ENCODE measurements at regions not wholly inside any gene's neighbourhood (a gene's known extent, or its start where the extent isn't known, plus 50 kb on each side); places are given as distances from the start of the nearest gene placed in this dataset.
"Not testable (repeated sequence)": the region's sequence is repeated elsewhere in the genome, so short reads cannot be mapped to it uniquely, and the experiment has no call there.

DNA sequence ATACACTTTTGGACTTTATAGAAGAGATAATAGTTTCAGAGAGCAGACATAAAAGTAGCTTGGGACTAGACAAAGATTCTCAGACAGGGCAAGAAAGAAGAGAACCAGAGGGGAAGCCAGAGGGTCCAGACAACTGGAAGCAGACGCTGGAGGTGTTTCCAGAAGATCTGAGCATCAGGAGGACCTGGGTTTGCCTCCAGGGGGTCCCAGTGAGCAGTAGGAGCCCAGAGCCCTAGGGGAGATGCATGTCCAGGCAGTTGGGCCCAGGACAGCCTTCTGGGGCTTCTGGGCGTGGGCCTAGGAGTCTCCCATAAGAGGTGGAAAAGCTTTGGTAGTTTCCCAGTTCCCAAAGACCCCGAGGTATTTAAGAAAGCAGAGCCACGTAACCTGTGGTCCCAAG, 251.2 kb upstream of the ID2 start:
- DNase-seq = no peak

DNA sequence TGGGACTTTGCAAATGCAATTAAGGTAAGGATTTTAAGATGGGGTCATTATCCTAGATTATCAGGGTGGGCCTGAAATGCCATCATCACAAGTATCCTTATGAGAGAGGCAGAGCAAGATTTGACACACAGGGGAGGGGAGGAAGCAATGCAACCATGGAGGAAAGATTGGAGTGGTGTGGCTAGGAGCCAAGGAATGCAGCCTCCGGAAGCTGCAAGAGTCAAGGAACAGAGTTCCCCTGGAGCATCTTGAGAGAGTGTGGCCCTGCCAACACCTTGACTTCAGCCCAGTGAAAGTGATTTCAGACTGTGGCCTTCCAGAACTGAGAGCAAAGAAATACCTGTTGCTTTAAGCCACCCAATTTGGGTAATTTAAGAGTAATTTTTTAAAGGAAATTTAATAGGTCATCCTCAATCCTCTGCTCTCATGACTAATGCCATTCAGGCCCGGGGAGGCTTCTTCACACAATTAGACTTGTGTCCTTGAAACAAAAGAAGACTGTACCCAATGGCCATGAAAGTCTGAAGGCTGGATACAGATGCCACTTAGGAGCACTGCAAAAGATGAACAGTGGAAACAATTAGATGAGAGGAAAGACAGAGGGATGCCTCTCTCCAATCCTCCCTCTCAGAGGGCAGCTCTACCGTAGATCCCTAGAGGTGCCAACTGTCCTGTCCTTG, 250.3 kb upstream of the ID2 start:
- DNase-seq = no peak

DNA sequence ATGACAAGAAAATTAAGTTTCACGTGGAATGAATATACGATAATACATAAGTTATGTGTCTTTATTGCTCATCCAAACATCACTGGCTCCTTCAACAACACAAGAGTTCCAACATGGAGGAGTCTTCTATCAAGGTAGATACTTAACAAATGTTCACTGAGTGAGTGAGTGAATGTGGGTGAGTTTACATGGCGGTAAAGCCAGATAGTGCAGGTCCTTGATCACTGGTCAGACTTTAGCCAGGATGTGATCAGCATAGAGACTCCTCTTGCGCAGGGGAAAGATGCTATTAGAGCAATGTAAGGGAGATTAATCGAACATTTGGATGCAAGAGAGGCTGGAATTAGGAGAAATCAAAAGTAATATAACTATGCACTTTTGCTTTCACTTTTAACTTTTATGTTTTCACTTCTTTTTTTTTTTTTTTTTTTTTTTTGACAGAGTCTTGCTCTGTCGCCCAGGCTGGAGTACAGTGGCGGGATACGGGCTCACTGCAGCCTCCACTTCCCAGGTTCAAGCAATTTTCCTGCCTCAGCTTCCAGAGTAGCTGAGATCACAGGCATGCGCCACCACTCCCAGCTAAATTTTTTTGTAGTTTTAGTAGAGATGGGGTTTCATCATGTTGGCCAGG, 249.0 kb upstream of the ID2 start:
- no peak for DNase-seq

DNA sequence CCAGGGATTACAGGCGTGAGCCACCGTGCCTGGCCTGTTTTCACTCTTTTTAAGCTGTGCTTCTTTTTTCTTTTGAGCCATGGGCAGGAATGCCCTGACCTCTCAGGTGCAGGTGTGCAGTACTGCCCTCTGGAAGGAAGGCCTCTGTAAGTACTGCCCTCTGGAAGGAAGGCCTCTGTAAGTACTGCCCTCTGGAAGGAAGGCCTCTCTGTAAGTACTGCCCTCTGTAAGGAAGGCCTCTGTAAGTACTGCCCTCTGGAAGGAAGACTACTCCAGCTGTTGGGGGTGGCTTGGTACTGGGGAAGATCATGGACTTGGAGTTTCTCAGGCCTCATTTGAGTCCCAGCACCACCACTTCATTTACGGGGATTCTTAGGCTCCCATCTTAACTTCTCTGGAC, 248.5 kb upstream of the ID2 start:
- no peak for DNase-seq

DNA sequence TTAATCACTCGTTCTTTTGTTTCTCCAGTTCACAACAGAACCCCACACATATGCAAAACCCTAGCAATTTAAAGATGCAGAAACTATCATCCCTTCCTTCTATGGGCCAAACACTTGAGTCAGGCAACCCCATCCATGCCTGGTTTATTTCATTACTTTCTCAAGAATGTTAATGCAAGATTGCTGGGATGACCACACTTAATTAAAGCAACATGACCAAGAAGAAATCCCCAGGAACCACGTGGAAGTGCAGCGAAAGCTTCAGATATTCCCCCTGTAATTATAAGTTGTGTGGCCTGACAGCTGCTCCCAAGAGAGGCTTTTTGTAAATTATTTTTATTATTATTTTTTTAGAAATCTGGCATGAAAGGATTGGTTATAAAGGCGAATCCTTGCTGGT, 246.2 kb upstream of the ID2 start:
- DNase-seq = no peak

DNA sequence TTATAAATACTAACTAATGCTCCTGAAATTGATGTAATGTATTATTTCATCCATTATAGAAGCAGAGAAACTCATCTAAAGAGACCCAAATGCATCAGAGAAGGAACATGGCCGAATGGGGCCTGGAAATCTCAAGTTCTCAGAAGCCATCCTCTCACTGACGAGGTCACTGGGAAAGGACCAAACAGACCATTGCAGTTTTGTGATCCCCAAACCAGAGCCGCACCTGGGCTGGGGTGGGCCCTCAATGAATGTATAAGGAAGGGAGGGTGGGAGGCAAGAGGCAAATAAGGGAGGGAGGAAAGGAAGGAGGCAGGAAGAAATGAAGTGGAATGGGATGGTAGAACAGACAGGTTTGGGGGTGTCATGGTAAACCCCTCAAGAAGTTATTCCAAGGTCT, 245.3 kb upstream of the ID2 start:
- DNase-seq = no peak

DNA sequence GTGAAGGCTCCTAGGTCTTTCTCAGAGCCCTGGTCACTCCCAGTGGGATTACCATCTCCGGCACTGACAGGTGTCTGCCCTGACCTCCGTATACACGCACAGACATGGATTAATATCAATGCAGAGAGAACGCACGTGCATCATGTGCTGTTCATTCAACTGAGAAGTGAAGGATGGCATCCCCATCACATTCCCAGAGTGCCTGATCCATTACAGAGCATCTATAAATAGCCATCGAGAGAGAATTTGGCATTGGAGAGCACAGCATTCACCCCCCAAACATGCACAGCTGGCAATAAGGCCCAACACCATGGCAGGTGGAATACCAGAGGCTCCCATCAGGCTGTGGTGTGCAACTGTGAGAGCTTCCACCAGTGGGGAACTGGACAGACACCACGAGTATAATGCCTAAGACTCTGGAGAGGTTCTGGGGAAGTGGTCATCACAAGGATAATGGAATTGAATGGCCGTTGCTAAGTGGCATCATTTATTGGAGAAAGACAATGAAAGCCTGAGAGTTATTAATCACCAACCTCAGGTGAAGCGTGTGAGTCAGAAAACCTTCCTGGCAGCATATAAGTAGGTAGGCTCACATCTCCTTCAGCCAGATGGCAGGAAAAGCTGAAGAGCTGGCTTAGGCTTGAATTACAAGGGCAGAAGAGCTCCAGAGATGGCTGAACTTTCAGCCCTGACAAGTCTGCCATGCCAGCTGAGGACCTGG, 244.5 kb upstream of the ID2 start:
- DNase-seq = peak; percentile 41

DNA sequence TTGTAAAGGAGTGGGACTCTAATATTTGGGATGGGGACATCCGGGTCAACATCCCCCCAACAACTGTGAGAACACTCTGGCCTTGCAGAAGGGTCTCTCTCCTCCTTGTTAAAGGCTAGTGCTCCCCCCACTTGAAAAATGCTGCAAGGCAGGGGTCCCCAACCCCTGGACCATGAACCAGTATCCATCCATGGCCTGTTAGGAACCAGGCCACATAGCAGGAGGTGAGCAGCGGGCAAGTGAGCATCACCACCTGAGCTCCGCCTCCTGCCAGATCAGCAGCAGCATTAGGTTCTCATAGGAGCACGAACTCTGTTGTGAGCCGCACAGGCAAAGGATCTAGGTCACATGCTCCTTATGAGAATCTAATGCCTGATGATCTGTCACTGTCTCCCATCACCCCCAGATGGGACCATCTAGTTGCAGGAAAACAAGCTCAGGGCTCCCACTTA, 243.9 kb upstream of the ID2 start:
- DNase-seq = no peak

DNA sequence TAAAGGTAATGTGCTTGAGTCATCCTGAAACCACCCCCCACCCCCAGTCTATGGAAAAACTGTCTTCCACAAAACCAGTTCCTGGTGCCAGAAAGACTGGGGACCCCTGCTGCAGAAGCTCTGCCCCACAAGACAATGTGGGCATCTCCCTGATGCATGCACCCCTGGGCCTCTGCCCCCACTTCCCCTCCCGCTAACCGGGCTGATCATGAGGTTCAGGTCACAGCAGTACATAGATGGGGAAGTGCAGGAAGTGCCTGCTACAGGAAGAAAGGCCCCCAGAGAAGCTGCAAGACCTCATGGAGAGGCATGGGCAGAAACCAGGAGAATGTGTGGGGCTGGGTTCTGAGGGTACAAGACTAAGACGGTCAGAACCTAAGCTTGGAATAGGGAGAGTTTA, 243.4 kb upstream of the ID2 start:
- DNase-seq = no peak

DNA sequence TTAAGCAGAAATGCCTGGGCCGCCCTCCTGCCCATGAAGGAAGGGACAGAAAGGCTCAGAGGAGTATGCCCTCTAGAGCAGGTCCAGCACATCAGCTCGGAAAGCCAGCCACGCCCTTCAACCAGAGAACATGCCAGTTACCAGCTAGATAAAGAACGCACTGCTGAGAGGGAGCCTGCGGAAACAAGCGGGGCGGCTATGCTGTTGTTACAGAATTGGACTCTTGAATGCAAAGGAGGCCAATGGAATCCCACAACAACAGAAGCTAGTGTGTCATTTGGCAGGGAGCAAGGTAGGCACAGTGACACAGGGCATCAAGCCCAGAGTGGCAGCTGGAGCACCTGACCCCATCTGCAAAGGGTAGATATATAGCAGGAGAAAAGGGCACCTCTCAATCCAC, 242.9 kb upstream of the ID2 start:
- no peak for DNase-seq

DNA sequence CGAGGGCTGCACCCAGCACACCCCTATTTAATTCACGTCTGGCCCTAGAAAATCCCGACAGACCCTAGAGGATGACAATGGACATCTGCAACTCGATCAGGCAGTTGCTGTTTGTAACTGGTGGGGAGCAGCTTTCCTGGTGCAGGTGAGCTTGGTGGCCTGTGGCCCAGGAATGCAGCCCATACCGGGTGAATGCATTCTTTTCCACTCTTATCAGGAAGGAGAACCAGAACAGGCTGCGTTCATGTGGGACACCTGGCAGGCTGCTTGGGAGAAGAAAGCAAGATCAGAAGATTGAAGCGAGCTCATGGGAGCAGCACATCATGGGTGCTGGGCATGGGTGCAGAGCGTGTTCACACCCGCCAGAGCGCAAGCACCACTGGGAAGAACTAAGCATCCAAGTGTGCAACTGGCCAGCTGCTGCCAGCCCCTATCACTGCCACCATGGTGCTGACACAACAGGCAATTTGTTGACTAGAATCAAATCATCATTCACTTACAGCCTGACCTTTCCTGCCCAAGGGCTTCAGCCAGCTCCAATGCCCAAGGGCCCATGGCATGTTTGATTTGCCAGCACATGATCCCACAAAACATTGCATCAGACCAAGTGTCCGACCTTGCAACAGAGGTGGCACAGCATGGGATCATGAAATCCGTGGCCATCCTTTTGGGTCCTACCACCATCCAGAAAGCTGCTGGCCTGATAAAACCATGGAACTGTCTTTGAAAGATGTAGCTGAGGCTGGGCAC, 241.7 kb upstream of the ID2 start:
- DNase-seq = no peak

DNA sequence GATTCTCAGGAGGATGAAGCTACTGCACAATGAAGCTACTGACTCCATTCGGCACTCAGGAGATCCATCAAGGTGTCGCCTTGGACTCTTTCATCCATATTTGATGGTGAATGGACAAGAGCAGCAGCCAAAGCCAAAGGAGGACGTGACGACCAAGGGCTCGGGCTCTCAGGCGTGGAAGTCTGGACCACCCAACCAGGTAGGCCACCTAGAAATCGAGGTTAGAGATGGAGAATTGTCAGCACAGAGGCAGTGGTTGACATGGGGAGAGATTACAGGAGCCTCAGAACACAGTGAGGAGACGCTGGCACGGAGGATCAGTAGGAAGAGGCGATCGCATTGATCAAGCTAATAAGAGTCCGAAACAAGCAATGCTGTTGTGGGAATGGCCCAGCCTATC, 240.5 kb upstream of the ID2 start:
- DNase-seq = no peak

DNA sequence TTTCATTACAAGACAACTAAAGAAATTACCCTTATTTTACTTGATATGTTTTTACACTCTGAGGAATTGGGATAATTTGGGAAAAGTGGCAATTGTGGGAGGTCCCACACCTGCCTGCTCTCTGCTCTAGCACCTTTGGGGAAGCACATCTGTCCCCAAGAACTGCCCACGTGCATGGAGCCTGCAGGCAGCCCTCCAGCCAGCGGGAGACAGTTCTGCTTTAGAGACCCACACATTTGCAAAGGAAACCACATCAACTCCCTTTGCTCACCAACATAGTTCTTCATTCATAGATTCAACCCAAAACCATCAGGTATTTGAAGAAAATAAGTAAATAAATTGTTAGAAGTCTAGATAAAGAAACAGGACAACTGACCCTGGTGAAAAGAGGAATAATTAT, 239.9 kb upstream of the ID2 start:
- no peak for DNase-seq

DNA sequence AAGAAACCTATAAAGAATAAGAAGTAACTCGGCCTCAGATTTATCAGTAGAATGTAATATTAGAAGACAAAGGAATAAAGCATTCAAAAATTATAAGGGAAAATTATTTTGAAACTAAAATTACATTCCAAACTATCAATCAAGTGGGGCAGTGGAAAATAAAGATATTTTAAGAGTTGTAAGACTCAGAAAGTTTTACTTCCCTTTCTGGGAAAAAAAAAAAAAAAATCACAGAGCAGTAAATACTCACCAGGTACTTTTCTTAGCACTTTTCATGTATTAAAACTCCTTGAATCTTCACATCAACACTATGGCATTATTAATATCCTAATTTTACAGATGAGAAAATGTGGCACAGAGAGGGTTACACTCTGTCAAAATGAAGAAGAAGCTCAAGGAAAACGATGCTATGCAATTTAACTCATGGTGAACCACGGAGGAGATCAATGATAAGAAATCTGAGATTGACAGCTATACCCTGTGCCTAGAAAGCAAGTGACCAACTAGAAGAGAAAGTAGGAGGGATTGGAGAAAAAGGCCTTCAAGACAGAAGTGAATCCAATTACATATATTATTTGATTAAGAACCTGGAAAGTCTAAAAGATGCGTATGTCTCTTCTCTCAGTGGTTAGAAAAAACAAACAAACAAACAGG, 238.9 kb upstream of the ID2 start:
- no peak for DNase-seq

DNA sequence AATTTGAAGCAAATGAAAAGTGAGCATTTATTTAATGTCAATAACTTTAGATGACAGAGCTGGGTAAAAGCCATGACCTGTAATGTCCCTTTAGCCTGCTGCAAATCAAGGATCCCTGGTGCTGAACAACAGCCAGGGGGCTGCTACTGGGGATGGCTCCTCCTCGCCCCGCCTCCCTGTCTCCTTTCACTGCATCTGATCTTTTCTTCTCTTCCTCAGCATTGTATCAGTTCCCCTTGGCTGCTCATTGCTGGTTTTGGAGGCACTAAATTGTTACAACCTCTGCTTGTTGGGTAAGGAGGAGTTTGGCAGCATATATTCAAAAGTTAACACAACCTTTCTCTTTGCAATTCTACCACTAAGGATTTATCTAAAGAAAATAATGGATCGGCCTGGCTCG, 236.3 kb upstream of the ID2 start:
- no peak for DNase-seq

DNA sequence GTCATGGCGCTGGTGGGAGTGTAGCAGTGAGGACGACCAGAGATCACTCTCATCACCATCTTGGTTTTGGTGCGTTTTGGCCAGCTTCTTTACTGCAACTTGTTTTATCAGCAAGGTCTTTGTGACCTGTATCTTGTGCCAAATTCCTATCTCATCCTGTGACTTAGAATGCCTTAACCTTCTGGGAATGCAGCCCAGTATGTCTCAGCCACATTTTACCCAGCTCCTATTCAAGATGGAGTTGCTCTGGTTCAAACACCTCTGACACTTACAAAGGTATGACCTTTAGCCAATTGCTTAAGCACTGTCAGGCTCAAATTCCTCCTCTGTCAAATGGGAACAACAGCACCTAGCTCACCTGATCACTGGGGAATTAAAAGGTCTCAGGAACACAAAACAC, 235.1 kb upstream of the ID2 start:
- not testable (repeated sequence) for DNase-seq

DNA sequence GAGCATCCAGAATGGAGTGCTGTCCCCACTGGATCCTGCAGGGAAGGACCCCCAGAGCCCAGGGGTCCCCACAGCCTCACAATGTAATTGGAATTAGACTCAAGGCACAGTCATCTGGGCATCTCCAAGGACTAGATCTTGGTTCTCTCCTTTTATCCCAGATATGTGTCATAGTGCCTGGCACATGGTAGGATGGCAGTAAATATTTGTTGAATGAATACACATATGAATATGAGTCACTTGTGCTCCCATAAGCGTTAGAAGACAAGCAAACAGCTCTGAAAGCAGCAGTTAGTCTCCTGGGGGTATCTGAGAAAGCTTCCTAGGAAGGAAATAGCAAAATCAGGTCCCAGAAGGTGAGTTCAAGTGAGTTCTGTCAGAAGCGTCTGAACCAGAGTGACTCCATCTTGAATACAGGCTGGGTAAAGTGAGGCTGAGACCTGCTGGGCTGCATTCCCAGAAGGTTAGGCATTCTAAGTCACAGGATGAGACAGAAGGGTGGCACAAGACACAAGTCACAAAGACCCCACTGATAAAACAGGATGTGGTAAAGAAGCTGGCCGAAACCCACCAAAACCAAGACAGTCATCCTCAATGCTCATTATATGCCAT, 234.1 kb upstream of the ID2 start:
- DNase-seq = no peak

DNA sequence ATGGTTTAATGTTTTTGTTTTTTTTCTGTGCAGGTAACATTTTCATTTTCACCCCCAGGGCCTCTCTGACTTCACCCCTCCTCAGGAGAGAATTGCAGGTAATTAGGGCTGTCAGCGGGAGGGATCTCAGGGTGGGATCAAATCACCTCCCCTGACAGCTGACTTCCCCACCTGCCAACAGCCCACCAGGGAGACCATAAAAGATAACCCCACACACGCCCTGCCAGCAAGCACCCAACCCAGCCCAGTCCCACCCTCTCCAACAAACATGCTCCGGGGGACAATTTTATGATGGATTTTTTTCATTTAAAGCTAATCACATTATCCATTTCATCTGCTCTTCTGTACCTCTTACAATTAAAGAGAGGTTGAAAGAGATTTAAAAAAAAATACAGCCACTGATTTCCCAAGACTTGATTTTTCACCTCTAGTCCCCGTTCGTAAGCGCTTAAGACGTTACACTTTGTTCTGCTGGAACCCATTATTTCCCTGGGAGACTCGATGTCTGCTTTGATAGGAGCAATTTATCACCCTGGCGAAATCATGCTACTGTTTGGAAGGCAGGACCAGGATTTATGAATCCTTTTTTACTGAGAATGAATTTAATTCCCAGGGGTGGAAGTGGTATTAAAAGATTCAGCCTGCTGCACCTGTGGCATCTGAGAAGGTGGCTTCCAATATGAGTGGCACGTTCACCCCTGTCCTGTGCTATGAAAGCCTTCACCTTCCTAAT, 232.9 kb upstream of the ID2 start:
- no peak for DNase-seq

DNA sequence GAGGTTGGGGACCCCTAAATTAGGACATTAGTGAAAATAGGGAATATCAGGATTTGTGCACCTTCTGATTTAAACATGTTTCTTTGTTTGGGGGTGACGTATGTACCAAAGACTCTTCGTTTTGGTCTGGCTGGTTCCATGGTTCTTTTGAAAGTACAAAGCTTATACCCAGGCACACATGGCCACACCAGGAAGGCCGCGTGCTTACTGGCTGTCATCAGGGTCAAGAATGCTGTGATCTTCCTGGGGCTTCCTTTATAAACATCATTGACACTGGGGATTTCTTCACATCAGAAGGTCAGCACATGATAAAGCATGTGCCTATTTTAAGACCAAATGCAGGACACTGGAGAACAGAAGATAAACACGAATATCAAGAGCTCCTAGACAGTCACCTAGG, 230.6 kb upstream of the ID2 start:
- DNase-seq = no peak

DNA sequence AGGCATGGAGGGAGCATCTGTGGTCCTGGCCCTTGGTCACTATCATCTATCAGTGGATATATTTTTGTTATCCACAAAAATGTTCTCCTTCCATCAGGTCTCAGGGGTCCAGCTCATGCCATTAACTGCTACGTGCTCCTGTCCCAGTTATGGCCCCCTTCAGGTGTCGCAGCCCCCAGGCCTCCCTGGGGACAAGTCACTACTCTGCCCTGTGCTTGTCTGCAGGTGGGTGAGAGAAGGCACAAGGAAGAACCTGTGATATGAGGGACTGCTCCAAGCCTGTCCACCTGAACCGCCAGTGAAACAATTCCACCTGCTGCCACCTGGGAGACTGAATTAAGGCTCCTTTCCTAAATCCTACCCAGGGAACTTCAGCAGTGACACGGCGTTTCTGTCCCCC, 229.6 kb upstream of the ID2 start:
- DNase-seq = no peak

DNA sequence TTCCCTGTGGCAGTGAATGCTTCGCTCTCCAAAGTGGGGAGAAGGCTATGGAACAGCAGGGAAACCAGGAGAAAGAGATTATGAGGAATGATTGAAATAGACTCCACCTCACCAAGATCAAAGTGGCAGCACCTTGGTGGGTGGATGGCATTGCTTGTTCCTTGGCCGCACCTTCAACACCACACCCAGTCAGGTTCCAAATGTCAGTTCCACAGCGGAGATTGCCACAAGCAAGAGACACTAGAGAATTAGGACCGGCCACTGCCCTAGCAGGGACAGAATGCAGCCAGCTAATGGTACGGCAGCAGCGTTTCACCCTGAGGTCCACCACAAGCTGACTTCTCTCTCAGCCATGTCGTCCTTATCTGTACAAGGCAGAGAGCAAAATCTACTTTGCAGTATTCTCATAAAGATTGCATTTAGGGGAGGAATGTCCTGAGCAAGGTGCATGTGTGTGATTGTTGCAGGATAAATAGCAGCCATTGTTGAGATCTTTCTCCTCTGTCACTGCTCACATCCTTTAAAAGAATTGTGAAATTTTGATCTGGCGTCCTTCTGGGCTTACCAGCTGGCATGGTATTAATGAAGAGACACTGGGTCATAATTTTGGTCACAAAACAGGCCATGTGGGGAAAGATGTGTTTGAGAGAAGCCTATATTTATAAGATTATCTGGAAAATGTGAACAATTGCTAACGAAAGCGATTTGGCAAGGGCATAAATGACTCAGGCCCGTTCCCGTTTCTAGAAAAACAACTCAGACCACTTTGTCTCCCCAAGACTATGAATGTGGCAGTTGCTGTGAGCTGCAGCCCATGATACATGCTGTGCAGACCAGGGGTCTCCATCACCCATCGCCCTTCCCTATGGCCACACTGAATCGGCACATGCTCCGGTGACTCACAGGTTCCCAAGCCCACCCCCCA, 228.6 kb upstream of the ID2 start:
- DNase-seq = no peak

Data from NCI-H510A (cell line).